Astrocyte (in vitro differentiated cells and primary cell): ENCODE measurements at regions not wholly inside any gene's neighbourhood (a gene's known extent, or its start where the extent isn't known, plus 50 kb on each side); places are given as distances from the start of the nearest gene placed in this dataset.

ENCODE experiments used
- DNase-seq: peaks from one replicate; pipeline ENCODE4 v3.0.0-alpha.2; 2010; ENCODE audit warnings: low read depth
- FAIRE-seq: peaks from 2 replicates; lab custom pipeline; 2011; peaks lifted over from hg19 to GRCh38; lab: Jason Lieb, UNC
- H2AFZ ChIP-seq: 2 replicates; pipeline ENCODE4 v1.6.0; 2012; ENCODE audit warnings: low read depth, low read length, inconsistent platforms
- H3K27ac ChIP-seq: 2 replicates; pipeline ENCODE4 v1.5.1; 2011; ENCODE audit warnings: low read depth, low read length, inconsistent platforms
- H3K27me3 ChIP-seq: 2 replicates; pipeline ENCODE4 v1.6.0; 2011; ENCODE audit warnings: low read length, inconsistent platforms; ENCODE audit not compliant: insufficient read depth
- H3K36me3 ChIP-seq: 2 replicates; pipeline ENCODE4 v1.5.1; 2011; ENCODE audit warnings: low read length, inconsistent platforms; ENCODE audit not compliant: insufficient read depth
- H3K4me1 ChIP-seq: 2 replicates; pipeline ENCODE4 v1.5.1; 2011; ENCODE audit warnings: low read length, inconsistent platforms; ENCODE audit not compliant: insufficient read depth
- H3K4me2 ChIP-seq: 2 replicates; pipeline ENCODE4 v1.6.0; 2012; ENCODE audit warnings: low read length, inconsistent platforms
- H3K4me3 ChIP-seq: 2 replicates; pipeline ENCODE4 v1.5.1; 2011; ENCODE audit warnings: low read depth, mild to moderate bottlenecking, low read length, inconsistent platforms; ENCODE audit not compliant: insufficient read depth
- H3K79me2 ChIP-seq: 2 replicates; pipeline ENCODE4 v1.6.0; 2012; ENCODE audit warnings: mild to moderate bottlenecking, low read length, inconsistent platforms; ENCODE audit not compliant: insufficient read depth
- H3K9ac ChIP-seq: 2 replicates; pipeline ENCODE4 v1.6.0; 2012; ENCODE audit warnings: mild to moderate bottlenecking, low read length, inconsistent platforms
- H3K9me3 ChIP-seq: 2 replicates; pipeline ENCODE4 v1.5.1; 2012; ENCODE audit warnings: low read depth, mild to moderate bottlenecking, low read length, inconsistent platforms; ENCODE audit not compliant: insufficient read depth
- H4K20me1 ChIP-seq: 2 replicates; pipeline ENCODE4 v1.6.0; 2012; ENCODE audit warnings: low read length, inconsistent platforms; ENCODE audit not compliant: insufficient read depth
- H3K27ac Mint-ChIP-seq: one replicate; pipeline ENCODE4 v1.8.0; 2021; ENCODE audit warnings: mild to moderate bottlenecking, mixed read lengths; ENCODE audit not compliant: unreplicated experiment
- H3K27me3 Mint-ChIP-seq: one replicate; pipeline ENCODE4 v1.8.0; 2021; ENCODE audit warnings: low read depth, mixed read lengths; ENCODE audit not compliant: unreplicated experiment
- H3K36me3 Mint-ChIP-seq: one replicate; pipeline ENCODE4 v1.8.0; 2021; ENCODE audit warnings: low read depth, mixed read lengths; ENCODE audit not compliant: unreplicated experiment
- H3K4me1 Mint-ChIP-seq: one replicate; pipeline ENCODE4 v1.8.0; 2021; ENCODE audit warnings: low read depth, mixed read lengths; ENCODE audit not compliant: unreplicated experiment
- H3K4me3 Mint-ChIP-seq: one replicate; pipeline ENCODE4 v1.8.0; 2021; ENCODE audit warnings: mild to moderate bottlenecking, moderate library complexity, mixed read lengths; ENCODE audit not compliant: unreplicated experiment
- H3K9me3 Mint-ChIP-seq: one replicate; pipeline ENCODE4 v1.8.0; 2021; ENCODE audit warnings: mild to moderate bottlenecking, mixed read lengths; ENCODE audit not compliant: unreplicated experiment
- CTCF ChIP-seq: IDR thresholded peaks from 2 replicates; pipeline ENCODE4 v1.5.1; 2011; ENCODE audit warnings: low read depth, mild to moderate bottlenecking, inconsistent platforms, low read length, moderate library complexity; ENCODE audit not compliant: insufficient read depth
- EZH2 ChIP-seq: IDR thresholded peaks from 2 replicates; pipeline ENCODE4 v1.6.1; 2012; ENCODE audit warnings: mild to moderate bottlenecking, low read length, inconsistent platforms; ENCODE audit not compliant: insufficient read depth

GRCh38 chr2:19575641-19576040 is 217.2 kb upstream of the OSR1 start:
- H3K9me3 Mint-ChIP-seq: no peaks in the 10 kb centered on the region
- H3K4me1 Mint-ChIP-seq: peaks cover 40% of the 10 kb centered on the region
- Histone ChIP-seq H3K36me3 (no peaks in the 10 kb centered on the region), H2AFZ (no peak overlapping the region), H3K79me2 (no peaks in the 10 kb centered on the region), H3K4me1 (peaks cover 25% of the 10 kb centered on the region), H3K4me2 (no peak overlapping the region), H3K9me3 (no peaks in the 10 kb centered on the region), H3K27ac (no peak overlapping the region), H3K4me3 (no peak overlapping the region), H4K20me1 (no peaks in the 10 kb centered on the region), H3K9ac (no peak overlapping the region), H3K27me3 (peaks cover 3% of the 10 kb centered on the region)
- H3K27me3 Mint-ChIP-seq: peaks cover 12% of the 10 kb centered on the region
- H3K27ac Mint-ChIP-seq: no peak overlapping the region
- H3K36me3 Mint-ChIP-seq: no peaks in the 10 kb centered on the region
- DNase-seq (peak; percentile 68), FAIRE-seq (peak; percentile 50)
- no peak overlapping the region for H3K4me3 Mint-ChIP-seq
- no peak for TF ChIP-seq CTCF
- no peak for TF ChIP-seq EZH2

DNA sequence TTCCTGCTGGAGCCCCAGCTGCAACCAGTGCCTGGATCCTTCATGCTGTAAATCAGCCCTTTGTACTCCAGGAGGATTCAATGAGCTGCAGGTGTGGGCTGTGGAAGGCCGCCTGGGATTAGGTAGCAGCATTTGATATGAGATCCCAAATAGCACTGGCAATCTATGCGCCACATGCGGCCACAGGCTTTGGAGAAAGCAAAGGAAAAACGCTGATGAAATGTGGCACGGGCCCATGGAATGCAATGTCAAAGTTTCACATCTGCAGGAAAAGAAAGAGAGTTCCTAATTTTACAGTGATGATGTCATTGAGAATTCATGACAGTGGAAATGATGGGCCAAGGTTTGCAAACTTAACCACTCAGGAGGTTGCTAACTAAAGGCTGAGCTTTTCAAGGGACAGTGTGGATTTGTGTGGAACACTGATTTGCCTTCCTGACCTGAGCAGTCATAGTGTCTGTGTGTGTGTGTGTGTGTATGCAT is 216.4 kb upstream of the OSR1 start:
- Mint-ChIP-seq H3K27me3 (peaks cover 14% of the 10 kb centered on the region), H3K4me1 (peaks cover 32% of the 10 kb centered on the region), H3K27ac (peak overlapping the region; percentile 35), H3K4me3 (no peak overlapping the region), H3K9me3 (no peaks in the 10 kb centered on the region), H3K36me3 (no peaks in the 10 kb centered on the region)
- H3K4me2 ChIP-seq: peak overlapping the region; percentile 43
- peak; percentile 91 for DNase-seq
- peak; percentile 79 for FAIRE-seq
- H3K9me3 ChIP-seq: no peaks in the 10 kb centered on the region
- no peak for TF ChIP-seq CTCF
- no peak for TF ChIP-seq EZH2
- H3K4me3 ChIP-seq: no peak overlapping the region
- H2AFZ ChIP-seq: no peak overlapping the region
- H4K20me1 ChIP-seq: no peaks in the 10 kb centered on the region
- no peaks in the 10 kb centered on the region for H3K79me2 ChIP-seq
- no peaks in the 10 kb centered on the region for H3K36me3 ChIP-seq
- no peak overlapping the region for H3K9ac ChIP-seq
- no peak overlapping the region for H3K27ac ChIP-seq
- H3K27me3 ChIP-seq: peaks cover 3% of the 10 kb centered on the region
- H3K4me1 ChIP-seq: peaks cover 19% of the 10 kb centered on the region

DNA sequence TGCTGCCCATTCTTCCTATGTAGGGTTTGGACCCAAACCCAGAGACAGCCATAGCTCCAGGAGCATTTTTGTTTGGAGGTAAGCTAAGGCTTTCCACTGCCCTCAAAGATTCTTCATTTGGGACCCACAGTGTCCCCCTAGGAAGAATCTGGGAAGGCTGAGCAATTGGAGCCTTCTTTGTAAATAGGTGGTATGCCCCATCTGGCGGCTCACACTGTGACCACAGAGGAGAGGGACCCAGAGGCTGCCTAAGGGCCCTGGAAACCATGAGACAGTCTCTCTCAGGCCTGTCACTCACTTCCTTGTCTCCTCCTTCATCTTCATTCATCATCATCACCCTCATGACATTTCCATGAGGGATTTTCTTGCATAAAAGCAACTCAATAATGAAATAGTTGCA is 215.4 kb upstream of the OSR1 start:
- Histone ChIP-seq H3K9me3 (no peaks in the 10 kb centered on the region), H2AFZ (no peak overlapping the region), H3K4me3 (no peak overlapping the region), H3K36me3 (no peaks in the 10 kb centered on the region), H3K9ac (no peak overlapping the region), H4K20me1 (no peaks in the 10 kb centered on the region), H3K4me2 (no peak overlapping the region), H3K27me3 (peaks cover 3% of the 10 kb centered on the region), H3K4me1 (peaks cover 13% of the 10 kb centered on the region), H3K27ac (no peak overlapping the region), H3K79me2 (no peaks in the 10 kb centered on the region)
- H3K4me3 Mint-ChIP-seq: no peak overlapping the region
- no peaks in the 10 kb centered on the region for H3K9me3 Mint-ChIP-seq
- peaks cover 16% of the 10 kb centered on the region for H3K27me3 Mint-ChIP-seq
- no peak overlapping the region for H3K27ac Mint-ChIP-seq
- peaks cover 32% of the 10 kb centered on the region for H3K4me1 Mint-ChIP-seq
- DNase-seq: no peak
- no peaks in the 10 kb centered on the region for H3K36me3 Mint-ChIP-seq
- TF ChIP-seq EZH2 (no peak), CTCF (no peak)
- no peak for FAIRE-seq
